ENCODE measurements at regions not wholly inside any gene's neighbourhood (a gene's known extent, or its start where the extent isn't known, plus 50 kb on each side); places are given as distances from the start of the nearest gene placed in this dataset.
"Not testable (repeated sequence)": the region's sequence is repeated elsewhere in the genome, so short reads cannot be mapped to it uniquely, and the experiment has no call there.

DNA sequence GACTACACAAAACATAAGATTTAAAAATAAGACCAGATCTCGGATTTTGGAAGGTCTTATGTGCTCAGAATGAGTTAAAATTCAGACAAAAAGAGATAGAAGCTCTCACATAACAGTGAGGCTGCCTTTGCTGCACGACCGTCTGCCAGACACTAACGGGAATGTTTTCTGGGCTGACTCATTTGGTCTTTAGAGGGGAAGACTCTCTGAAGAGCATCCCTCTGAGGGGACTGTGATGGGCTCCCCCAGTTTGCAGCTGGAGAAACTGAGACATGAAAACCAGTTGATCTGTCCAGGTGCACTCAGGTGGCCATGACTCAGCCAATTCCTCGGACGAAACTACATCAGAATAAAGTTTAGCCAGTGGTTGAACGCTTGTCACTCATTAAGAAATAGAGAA lies 153.9 kb downstream of the RNASET2 start:
- no peak for DNase-seq

DNA sequence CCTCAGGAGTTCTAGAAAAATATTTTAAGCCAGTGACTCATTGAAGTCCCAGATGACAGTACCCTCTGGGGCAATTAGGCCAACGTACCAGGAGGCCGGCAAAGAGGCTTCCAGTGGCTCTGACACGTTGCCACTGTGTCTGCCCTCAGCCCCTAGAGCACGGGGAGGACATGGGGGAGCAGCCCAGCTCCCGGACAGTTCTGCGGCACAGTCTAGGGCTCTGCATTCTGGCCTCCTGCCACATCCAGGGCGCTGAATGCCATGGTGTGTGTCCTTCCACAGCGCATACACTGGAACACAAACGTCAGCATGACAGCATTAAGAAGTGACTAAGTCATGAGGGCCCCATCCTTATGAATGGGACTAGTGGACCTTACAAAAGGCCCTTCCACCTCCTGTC lies 156.2 kb downstream of the RNASET2 start:
- DNase-seq, result no peak

DNA sequence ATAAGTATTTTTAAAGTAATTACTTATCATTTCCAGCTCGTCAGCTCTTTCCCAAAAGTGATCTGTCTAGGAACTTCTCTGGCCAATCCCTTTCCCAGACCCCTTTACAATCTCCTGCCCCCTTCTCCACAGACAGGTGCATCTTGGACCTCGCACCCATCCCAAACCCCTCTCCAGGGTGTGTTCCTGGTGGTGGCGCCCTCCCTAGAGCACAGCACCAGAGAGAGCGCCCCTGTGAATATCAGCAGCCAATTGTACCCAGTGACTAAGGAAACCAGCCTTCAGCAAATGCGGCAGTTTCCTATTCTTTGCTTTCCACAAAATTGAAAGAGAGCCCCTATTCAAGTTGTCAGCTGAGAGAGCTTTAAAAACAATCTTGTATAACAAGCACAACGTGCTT lies 157.7 kb downstream of the RNASET2 start:
- no peak for DNase-seq

DNA sequence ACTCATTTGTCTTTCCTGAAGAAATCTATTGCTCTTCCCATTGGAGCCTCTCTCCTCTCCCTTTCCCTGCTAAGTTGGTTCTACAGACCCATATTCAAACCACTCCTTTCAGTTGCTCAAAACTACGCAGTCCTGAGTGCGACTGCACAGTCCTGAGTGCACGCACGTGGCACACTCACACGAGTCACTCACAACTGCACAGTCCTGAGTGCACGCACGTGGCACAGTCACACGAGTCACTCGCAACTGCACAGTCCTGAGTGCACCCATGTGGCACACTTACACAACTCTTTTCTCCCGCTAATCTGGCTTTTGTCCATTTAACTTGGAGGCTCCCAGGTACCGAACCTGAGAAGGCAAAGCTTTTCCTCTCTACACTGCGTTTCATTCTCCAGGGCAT lies 159.7 kb downstream of the RNASET2 start:
- no peak for DNase-seq

DNA sequence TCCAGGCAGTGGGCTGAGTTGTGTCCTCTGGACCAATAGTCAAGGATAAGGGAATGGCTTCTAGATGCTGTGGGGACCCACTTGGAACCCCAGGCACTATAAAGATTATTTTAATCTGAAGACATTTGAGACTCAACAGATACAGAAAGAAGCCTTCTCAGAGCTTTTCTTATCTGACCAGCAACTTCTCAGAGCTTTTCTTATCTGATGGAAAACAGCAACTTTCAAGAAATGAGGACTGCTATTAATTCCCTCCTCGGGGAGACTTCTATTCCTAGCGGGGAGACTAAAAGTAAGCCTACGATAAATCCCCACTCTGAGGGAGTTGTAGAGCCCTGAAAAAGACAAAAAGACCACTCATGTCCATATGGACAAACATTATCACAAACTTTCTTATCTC lies 160.5 kb downstream of the RNASET2 start:
- DNase-seq, result no peak

DNA sequence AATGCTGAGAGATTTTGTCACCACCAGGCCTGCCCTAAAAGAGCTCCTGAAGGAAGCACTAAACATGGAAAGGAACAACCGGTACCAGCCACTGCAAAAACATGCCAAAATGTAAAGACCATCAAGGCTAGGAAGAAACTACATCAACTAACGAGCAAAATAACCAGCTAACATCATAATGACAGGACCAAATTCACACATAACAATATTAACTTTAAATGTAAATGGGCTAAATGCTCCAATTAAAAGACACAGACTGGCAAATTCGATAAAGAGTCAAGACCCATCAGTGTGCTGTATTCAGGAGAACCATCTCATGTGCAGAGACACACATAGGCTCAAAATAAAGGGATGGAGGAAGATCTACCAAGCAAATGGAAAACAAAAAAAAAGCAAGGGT lies 163.8 kb upstream of the RPS6KA2 start:
- not testable (repeated sequence) for DNase-seq

DNA sequence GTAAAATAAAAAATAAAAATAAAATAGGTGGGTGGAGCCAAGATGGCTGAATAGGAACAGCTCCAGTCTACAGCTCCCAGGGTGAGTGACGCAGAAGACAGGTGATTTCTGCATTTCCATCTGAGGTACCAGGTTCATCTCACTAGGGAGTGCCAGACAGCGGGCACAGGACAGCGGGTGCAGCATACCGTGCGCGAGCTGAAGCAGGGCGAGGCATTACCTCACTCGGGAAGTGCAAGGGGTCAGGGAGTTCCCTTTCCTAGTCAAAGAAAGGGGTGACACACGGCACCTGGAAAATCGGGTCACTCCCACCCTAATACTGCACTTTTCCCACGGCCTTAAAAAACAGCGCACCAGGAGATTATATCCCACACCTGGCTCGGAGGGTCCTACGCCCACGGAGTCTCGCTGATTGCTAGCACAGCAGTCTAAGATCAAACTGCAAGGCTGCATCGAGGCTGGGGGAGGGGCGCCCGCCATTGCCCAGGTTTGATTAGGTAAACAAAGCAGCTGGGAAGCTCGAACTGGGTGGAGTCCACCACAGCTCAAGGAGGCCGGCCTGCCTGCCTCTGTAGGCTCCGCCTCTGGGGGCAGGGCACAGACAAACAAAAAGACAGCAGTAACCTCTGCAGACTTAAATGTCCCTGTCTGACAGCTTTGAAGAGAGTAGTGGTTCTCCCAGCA lies 161.9 kb upstream of the RPS6KA2 start:
- DNase-seq, result not testable (repeated sequence)

DNA sequence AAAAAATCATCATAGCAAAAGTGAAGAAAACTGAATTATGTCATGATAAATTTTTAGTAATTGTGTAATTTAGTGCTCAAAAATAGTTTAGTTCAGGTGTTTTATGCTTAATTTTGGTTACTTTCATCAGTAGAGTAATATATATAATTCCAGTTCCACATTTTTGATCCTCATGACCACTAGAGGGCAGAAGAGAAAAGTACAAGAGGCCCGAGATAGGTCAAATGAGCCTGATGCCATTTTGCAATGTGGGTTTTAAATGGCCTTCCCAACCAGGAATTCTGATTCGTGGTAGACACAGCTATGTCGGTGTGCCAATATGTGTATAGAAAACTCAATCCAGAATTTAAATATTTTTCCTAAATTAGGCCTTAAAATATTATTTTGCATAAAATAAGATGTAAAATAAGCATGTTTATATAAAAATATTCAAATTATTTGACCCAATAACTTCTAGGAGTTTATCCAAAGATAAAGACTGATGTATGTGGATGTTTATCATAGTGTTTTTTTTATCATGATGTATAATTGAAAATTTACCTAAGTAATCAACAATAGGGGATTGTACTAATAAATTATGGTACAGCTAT lies 159.7 kb upstream of the RPS6KA2 start:
- DNase-seq, result peak; percentile 11 to 53

DNA sequence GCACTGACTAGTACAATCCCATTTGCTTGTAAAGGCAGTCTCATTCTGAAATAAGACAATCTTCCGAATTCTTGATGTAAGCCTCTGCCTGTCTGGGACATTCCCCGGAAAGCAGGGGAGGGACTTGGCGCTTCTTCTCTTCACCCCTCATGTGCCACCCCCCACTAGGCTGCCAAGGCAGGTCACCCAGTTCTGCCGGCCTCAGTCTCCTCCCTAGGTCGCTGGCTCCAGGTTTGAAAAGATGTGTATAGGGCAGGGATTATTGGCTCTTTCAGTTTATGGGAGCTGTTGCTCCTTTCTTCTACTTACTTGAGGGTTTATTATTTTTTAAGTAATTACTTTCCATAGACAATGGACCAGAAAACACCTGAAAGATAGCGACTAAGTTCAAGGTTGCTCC lies 158.1 kb upstream of the RPS6KA2 start:
- no peak for DNase-seq

DNA sequence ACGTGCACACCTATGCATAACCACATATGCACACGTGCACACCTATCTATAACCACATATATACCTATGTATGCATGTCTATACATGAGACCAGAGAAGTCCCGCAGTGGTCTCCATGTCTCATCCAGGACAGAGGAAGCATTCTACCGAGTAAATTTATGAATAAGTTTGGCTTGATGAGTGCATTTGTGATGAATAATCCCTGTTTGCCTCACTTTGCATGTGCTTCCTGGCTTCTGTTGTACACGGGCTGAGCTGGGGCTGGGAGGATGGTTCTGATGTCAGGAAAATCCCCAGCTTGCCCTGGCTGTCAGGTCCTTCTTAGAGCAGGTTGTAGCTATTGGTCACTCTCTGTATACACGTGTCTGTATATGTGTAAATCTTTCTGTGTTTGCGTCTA lies 157.6 kb upstream of the RPS6KA2 start:
- no peak for DNase-seq

DNA sequence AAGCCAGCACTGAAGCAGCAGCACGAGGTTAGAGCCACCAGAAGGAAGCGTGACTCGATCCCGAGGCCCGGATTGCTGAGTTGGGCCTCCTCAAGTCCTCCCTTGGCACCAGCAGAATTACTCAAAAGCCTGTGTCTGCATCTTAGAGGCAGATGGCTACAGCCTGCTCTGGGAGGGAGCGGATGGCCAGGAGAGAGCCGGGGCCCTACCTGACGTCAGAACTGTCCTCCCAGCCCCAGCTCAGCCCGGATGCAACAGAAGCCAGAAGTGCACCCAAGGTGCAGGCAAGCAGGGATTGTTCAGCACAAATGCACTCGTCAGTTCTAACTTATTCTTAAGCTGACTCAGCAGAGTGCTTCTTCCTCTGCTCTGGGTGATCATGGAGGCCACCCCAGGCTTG lies 155.5 kb upstream of the RPS6KA2 start:
- no peak for DNase-seq

DNA sequence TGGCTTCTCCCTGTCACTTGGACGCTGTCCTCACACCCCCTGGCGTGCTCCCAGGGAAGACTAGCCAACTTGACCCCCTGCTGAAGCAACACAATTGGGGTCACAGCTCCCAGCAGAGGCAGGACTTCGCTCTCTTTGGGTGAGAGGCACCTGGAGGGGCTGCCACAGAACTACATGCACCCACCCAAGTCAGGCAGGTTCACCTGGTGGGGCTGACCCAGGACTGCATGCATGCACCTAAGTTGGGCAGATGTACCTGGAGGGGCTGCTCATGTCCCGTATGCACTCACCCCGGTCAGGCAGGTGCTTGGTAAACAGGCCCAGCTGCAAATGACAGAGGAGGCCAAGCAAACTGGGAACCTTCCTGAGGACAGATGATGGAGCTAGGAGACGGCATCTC lies 154.3 kb upstream of the RPS6KA2 start:
- DNase-seq, result no peak

DNA sequence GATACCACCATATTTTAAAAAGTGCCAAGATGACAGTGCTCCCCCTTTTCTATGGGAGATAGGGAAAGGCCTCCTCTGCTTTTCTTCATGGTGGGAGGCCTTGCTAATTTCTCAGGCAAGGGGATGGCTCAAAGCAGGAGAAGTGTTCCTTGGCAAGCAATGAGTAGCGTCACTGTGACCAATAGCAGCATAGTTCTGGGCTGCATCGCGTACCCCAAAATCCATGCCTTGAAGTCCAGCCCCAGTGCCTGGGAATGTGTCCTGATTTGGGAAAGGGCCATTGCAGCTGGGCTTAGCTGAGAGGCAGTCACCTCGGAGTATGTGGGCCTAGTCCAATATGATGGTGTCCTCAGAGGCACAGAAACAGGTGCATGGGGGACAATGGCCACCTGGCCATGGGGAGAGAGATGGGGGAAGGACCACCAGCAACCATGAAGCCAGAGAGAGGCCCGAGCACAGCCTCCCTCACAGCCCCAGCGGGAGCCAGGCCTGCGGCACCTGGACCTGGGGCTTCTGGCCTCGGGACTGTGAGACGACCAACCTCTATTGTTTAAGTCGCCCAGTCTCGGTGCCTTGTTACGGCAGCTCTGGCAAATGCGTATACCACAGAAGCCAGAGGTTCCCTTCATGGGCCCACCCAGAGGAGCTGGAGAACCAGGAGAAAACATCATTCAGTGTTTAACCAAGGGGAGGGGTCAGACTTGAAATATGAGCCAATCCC lies 153.1 kb upstream of the RPS6KA2 start:
- DNase-seq, result no peak

DNA sequence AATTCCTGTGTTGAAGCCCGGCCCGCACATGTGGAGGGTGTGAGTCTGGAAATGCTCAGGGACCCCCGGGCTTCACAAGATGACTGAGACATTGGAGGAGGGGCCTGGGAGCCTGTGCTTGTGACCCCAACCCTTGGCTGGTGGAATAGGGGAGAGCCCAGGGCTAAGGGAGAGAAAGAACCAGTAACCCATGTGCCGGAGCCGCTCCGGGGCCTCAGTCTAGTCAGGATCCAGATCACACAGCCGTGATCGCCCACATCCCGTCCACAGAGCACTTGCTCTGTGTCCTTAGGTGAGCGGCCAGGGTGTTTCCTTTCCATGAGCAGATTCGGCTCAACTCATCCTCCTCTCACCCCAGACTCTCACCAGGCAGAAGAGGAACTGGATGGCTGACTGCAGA lies 152.3 kb upstream of the RPS6KA2 start:
- no peak for DNase-seq

DNA sequence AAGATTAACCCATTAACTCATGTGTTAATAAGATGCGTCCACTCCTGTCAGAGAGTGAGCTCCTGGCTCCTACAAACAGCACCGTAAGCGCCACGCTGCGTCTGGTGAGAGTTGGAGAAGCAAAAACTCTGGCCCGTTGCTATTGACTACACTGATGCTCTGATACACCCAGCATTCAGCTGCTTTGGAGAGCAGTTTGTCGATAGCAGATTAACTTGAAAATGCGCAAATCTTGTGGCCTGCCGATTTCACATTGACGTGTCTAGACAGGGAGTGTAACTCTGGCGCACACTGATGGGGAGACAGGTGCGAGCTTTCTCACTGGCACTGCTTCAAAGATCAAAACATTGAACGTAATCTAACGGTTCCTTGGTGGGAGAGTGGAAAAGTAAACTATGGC lies 151.7 kb upstream of the RPS6KA2 start:
- no peak for DNase-seq

DNA sequence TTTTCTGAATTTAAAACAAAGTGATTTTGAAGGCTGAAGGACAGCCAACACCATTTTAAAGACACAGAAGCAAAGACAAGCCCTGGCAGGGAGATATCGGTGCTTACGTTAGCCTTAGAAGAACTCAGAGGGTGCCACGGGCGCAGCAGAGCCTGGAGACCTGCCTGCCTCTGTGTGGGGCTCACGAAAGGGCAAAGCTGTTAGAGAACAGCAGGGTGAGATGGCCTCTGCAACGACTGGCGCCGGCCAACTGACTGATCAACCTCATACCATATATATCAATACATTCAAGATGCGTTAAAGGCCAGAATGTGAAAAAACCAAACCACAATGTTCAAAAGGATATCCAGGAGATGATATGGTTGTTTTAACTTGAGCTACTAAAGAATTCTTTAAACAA lies 151.0 kb upstream of the RPS6KA2 start:
- no peak for DNase-seq

DNA sequence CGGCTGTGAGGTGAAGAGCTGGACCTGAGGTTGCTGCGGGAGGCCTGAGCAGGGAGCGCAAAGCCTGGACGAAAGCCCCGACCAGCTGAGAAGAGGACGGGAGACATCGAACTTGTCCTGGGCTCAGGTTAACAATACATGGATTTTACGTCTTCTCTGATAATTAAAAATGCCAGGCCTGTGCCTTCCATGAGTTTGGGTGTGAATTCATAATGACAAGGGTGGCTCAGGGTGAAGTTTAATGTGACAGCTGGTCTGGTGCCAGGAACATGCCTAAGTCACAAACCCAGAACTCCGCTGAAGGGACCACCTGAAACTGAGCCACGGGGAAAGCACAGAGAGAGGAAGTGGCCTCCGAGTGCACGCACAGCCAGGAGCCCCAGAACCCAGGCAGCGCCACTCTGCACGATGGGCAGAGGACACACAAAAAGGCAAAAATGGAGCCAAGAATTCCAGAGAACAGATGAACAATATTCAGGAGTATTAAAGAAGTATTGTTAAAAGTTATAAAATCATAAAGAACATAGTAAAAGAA lies 150.1 kb upstream of the RPS6KA2 start:
- DNase-seq, result no peak

DNA sequence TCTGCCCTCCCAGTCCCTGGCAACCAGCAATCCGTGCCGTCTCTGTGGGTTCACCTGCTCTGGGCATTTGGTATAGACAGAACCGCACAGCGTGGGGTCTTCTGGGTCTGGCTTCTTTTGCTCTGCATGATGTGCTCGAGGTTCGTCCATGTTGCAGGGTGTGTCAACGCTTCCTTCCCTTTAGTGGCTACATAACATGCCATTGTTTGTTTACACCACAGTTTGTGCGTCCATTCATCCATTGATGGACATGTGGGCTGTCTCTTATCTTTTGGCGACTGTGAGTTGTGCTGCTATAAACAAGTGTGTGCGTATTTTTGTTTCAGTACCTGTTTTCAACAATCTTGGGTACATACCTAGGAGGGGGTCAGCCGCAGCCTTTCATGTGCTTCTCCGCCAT lies 149.5 kb upstream of the RPS6KA2 start:
- no peak for DNase-seq

DNA sequence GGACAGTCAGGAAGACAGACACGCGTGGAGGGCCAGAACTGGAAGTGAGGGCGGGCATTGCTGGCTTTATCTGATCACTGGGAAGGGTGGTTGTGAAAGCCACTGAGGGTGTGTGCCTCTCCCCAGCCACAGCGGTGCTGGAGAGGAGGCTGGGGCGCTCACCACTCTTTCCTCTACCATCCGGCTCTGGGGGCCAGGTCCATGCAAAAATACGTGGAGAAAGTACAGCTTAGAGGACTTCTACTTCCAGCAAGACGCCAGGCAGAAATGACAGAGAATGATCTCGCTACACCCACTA lies 148.8 kb upstream of the RPS6KA2 start:
- no peak for DNase-seq

DNA sequence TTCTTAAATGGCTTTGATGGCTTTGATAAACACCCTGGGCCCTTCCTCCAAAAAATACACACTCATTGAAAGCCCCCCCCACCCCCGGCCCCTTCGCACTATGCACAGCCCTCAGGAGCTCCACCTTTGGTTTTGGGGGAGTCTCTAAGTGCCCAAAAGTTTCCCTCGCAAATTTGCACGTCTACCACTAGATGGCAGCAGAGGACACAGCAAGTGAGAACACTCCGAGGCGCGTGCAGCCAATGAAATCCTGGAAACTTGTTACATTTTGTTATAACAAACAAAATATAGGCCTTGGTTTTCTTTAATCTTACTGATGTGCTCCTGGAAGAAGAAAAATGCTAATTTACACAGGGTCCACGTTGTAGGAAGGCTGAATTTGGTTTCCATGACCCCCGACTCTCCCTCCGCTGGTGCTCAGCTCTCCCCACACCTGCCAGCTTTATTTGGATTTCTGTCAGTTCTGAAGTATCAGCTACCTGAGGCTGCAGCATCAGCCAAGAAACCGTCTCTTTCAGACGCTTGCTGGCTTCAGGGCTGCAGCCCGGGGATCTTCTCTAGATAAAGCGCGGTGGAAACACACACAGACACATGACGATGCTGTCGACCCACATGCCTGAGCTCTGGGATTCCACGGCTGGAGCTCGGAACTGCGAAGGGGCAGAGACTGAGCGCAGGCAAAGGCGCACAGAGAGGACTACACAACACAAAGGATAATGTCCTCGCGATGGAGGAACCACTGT lies 148.3 kb upstream of the RPS6KA2 start:
- DNase-seq, result peak; percentile 7 to 58

DNA sequence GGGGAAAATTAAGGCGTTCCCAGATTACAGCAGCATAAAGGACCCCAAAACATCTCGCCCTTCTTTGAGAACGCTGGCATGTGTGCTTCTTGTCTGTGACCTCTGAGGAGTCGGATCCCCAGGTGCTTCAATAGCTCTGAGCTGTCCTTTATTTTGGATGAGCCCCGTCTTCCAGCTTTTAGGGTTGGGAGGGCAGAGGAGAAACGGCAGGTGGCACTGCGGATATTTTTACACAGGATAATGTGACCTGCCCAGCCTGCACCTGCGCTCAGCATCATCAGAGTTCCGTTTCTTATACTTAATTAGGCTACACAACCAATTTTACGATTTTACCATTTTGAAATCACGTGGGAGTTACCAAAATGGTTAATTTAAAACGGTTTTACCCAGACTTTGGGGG lies 147.7 kb upstream of the RPS6KA2 start:
- DNase-seq, result no peak

DNA sequence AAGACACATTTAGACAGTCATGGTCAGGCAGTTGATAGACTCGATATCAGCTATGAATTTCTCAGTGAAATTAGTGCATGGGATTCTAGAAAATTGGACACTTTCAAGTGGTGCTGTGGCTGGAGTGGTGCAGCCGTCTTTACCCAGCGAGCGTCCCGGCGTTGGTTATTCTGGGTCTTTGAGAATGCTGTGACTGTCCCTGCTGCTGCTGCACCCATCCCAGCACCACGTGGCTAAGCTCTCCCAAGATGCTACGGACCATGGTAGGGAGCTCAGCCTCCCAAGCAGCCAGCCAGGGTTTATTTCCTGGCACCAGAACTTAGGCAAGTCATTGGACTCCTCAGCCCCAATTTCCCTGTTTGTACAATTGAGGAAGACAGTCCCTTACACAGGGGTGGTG lies 147.2 kb upstream of the RPS6KA2 start:
- no peak for DNase-seq

DNA sequence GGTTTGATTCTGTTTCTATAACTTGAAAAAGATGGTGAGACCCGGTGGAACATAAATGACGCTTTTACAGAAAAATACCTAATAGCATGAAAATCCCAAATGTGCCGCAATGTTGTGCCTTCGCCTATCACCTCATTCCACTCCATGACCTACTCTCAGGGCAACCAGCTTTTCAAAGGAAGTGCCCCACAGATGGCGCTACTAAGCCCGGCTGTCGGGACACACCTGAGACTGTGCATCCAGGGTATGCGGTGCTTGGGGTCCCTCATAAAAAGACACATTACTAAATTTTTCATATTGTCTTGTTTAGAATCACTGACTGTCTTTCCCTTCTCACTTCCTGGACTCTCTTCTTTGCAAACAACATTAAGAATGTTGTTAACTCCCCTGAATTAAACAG lies 145.5 kb upstream of the RPS6KA2 start:
- DNase-seq, result no peak

DNA sequence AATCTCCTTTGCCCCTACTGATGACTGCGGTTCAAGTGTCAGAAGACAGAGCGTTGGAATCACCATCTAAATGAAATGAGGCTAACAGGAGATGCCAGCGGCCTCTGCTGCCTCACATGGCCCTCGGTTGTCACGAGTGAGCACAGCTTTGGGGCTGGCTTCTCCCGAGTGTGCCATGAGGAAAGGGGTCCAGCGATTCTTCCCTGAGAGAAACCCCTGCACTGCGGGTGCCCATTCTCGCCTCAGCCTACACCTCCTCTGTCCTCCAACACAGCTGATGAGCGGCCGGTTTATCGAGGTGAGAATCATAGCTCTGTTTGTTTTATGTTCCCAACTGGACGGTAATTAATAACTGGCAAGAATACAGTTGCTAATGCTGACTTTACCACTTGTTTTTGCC lies 144.7 kb upstream of the RPS6KA2 start:
- DNase-seq, result no peak

Measured in NCI-H446 (cell line).